Esophagus squamous epithelium (tissue), 4 donors: ENCODE measurements at regions not wholly inside any gene's neighbourhood (a gene's known extent, or its start where the extent isn't known, plus 50 kb on each side); places are given as distances from the start of the nearest gene placed in this dataset.

Source experiments
- CTCF ChIP-seq, 6 experiments: fragments of 450-650 bp in 4 of 6; fragments of 200-600 bp in 2 of 6; sonication (generic) in 2 of 6; IDR thresholded peaks; one replicate each; pipeline ENCODE4 v1.5.1; 2016 to 2019; ENCODE audit warnings: antibody characterized with exemption in 6 of 6, mild to moderate bottlenecking in 4 of 6, moderate library complexity in 4 of 6
- POLR2A ChIP-seq, 4 donors: fragments of 450-650 bp; IDR thresholded peaks; one replicate each; pipeline ENCODE4 v1.6.1; 2017; ENCODE audit warnings: antibody characterized with exemption in 4 of 4, mild to moderate bottlenecking in 4 of 4, moderate library complexity in 3 of 4

- TF ChIP-seq CTCF (IDR thresholded peaks at IDR 0.05) = no peak
- TF ChIP-seq POLR2A (IDR thresholded peaks at IDR 0.05) = no peak
Measured at GRCh38 chr1:30046751-30047150, 676.6 kb downstream of the MATN1 start.
